ENCODE measurements at regions not wholly inside any gene's neighbourhood (a gene's known extent, or its start where the extent isn't known, plus 50 kb on each side); places are given as distances from the start of the nearest gene placed in this dataset.

GRCh38 chr2:16952805-16953204 is 287.2 kb upstream of the CYRIA start:
- TF ChIP-seq ZNF146 (tag by site-specific recombination; IDR thresholded peaks at IDR 0.05) (no peak), ZNF239 (tag by site-specific recombination; IDR thresholded peaks at IDR 0.05) (no peak), ZSCAN18 (tag by site-specific recombination; IDR thresholded peaks at IDR 0.05) (no peak), CTCF (tag by site-specific recombination; IDR thresholded peaks at IDR 0.05) (no peak), ZNF791 (tag by site-specific recombination; IDR thresholded peaks at IDR 0.05) (no peak), REST (tag by site-specific recombination; IDR thresholded peaks at IDR 0.05) (no peak), ZNF274 (IDR thresholded peaks at IDR 0.05; ENCODE audit: low read length) (no peak), ZNF274 (tag by site-specific recombination; IDR thresholded peaks at IDR 0.05; ENCODE audit: borderline replicate concordance) (no peak), ATF2 (tag by site-specific recombination; IDR thresholded peaks at IDR 0.05; ENCODE audit: low read depth) (no peak), ZNF561 (tag by site-specific recombination; IDR thresholded peaks at IDR 0.05; ENCODE audit: borderline replicate concordance) (no peak), PRDM4 (tag by site-specific recombination; IDR thresholded peaks at IDR 0.05) (no peak), ZNF140 (tag by site-specific recombination; IDR thresholded peaks at IDR 0.05) (no peak), ZNF416 (tag by site-specific recombination; IDR thresholded peaks at IDR 0.05) (no peak), ZNF354C (tag by site-specific recombination; IDR thresholded peaks at IDR 0.05; ENCODE audit: borderline replicate concordance, low read depth) (no peak), ZNF624 (tag by site-specific recombination; IDR thresholded peaks at IDR 0.05) (no peak)
